ENCODE measurements at regions not wholly inside any gene's neighbourhood (a gene's known extent, or its start where the extent isn't known, plus 50 kb on each side); places are given as distances from the start of the nearest gene placed in this dataset.

GRCh38 chr3:15886521-15886920 lies 88.7 kb upstream of the ANKRD28 start:
- no peak for TF ChIP-seq POLR2A (IDR thresholded peaks at IDR 0.05; ENCODE audit: low read depth, low read length)
- no peak for TF ChIP-seq POLR2AphosphoS5 (IDR thresholded peaks at IDR 0.05; ENCODE audit: low read depth, low read length)
- no peak for TF ChIP-seq TAF1 (IDR thresholded peaks at IDR 0.05; ENCODE audit: low read depth, low read length)
- TF ChIP-seq SPI1 (IDR thresholded peaks at IDR 0.05; ENCODE audit: low read depth, low read length): no peak
- no peak for TF ChIP-seq POU2F2 (IDR thresholded peaks at IDR 0.05; ENCODE audit: low read depth, low read length)
- no peak for TF ChIP-seq PAX5 (IDR thresholded peaks at IDR 0.05; ENCODE audit: insufficient read depth, low read length, severe bottlenecking)

Data from GM12891 (cell line).